GM12872 (cell line): ENCODE measurements at regions not wholly inside any gene's neighbourhood (a gene's known extent, or its start where the extent isn't known, plus 50 kb on each side); places are given as distances from the start of the nearest gene placed in this dataset.

Experiments
- CTCF ChIP-seq: IDR thresholded peaks from 3 replicates; pipeline ENCODE4 v1.5.1; 2011; ENCODE audit warnings: low read depth, mild to moderate bottlenecking, low read length, moderate library complexity; ENCODE audit not compliant: insufficient read depth

- TF ChIP-seq CTCF, result no peak
Observed at GRCh38 chr11:100632941-100633452, 54.1 kb upstream of the ARHGAP42 start.

- TF ChIP-seq CTCF, result no peak
Observed at GRCh38 chr11:100635194-100635593, 51.9 kb upstream of the ARHGAP42 start.

- no peak for TF ChIP-seq CTCF
Observed at GRCh38 chr11:100636536-100636935, 50.6 kb upstream of the ARHGAP42 start.
